Suprapubic skin (tissue), 3 donors: ENCODE measurements at regions not wholly inside any gene's neighbourhood (a gene's known extent, or its start where the extent isn't known, plus 50 kb on each side); places are given as distances from the start of the nearest gene placed in this dataset.

ENCODE experiments used
- CTCF ChIP-seq, 2 donors: fragments of 200-600 bp in 1 of 2; fragments of 450-650 bp in 1 of 2; sonication (generic) in 1 of 2; IDR thresholded peaks; one replicate each; pipeline ENCODE4 v1.5.1; 2016 to 2019; ENCODE audit warnings: antibody characterized with exemption in 2 of 2, mild to moderate bottlenecking in 1 of 2, moderate library complexity in 1 of 2
- POLR2AphosphoS5 ChIP-seq, 3 donors: sonication (generic); formaldehyde crosslinking; IDR thresholded peaks; one replicate each; pipeline ENCODE4 v1.6.1; 2017; ENCODE audit warnings: antibody characterized with exemption in 3 of 3

- TF ChIP-seq CTCF (IDR thresholded peaks at IDR 0.05): no peak
- no peak for TF ChIP-seq POLR2AphosphoS5 (IDR thresholded peaks at IDR 0.05)
Observed at GRCh38 chr17:79441356-79442160, 169.3 kb downstream of the RBFOX3 start.
